IPS-18a (cell line): ENCODE measurements at regions not wholly inside any gene's neighbourhood (a gene's known extent, or its start where the extent isn't known, plus 50 kb on each side); places are given as distances from the start of the nearest gene placed in this dataset.

Experiments
- H3K27ac ChIP-seq: one replicate; pipeline ENCODE4 v1.5.1; 2013; ENCODE audit warnings: low read length
- H3K27me3 ChIP-seq: one replicate; pipeline ENCODE4 v1.6.1; 2013; ENCODE audit warnings: mild to moderate bottlenecking, low read length; ENCODE audit not compliant: control insufficient read depth, insufficient read depth
- H3K36me3 ChIP-seq: one replicate; pipeline ENCODE4 v1.6.1; 2013; ENCODE audit warnings: low read depth, low read length; ENCODE audit not compliant: control insufficient read depth
- H3K4me1 ChIP-seq: one replicate; pipeline ENCODE4 v1.6.1; 2013; ENCODE audit warnings: low read depth, low read length; ENCODE audit not compliant: control insufficient read depth
- H3K4me3 ChIP-seq: one replicate; pipeline ENCODE4 v1.5.1; 2013; ENCODE audit warnings: low read length
- H3K9ac ChIP-seq: one replicate; pipeline ENCODE4 v1.6.1; 2013; ENCODE audit warnings: mild to moderate bottlenecking, low read length, moderate library complexity
- H3K9me3 ChIP-seq: one replicate; pipeline ENCODE4 v1.6.1; 2013; ENCODE audit warnings: low read depth, low read length; ENCODE audit not compliant: control insufficient read depth

- Histone ChIP-seq H3K4me3 (no peak overlapping the region), H3K9ac (no peak overlapping the region), H3K27me3 (no peaks in the 10 kb centered on the region), H3K4me1 (no peaks in the 10 kb centered on the region), H3K36me3 (no peaks in the 10 kb centered on the region), H3K27ac (no peak overlapping the region), H3K9me3 (no peaks in the 10 kb centered on the region)
These were observed 480.0 kb upstream of the HS6ST1 start for GRCh38 chr2:128798502-128799283.

GRCh38 chr2:128799284-128799552 lies 480.6 kb upstream of the HS6ST1 start:
- Histone ChIP-seq H3K9ac (no peak overlapping the region), H3K36me3 (no peaks in the 10 kb centered on the region), H3K27ac (no peak overlapping the region), H3K9me3 (no peaks in the 10 kb centered on the region), H3K27me3 (no peaks in the 10 kb centered on the region), H3K4me1 (no peaks in the 10 kb centered on the region), H3K4me3 (no peak overlapping the region)

DNA sequence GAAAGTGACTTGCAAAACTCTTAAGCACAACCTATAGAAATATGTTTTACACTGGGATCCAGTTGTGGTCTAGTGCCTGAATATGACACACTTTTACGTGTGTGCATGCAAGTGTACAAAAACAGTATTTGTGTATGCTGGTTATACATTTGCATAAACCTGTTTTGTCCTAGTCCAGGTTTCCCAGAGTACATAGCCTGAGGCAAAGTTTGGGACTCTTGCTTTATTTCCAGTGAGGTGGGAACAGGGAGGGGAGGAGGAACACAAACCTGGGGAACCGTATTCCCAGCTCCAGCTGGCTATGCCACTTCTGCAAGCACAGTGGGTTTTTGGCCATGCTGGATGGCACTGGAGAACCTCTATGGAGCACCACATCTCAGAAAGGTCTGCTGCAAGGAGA lies 481.1 kb upstream of the HS6ST1 start:
- Histone ChIP-seq H3K4me1 (no peaks in the 10 kb centered on the region), H3K36me3 (no peaks in the 10 kb centered on the region), H3K27me3 (no peaks in the 10 kb centered on the region), H3K9me3 (no peaks in the 10 kb centered on the region), H3K9ac (no peak overlapping the region), H3K27ac (no peak overlapping the region), H3K4me3 (no peak overlapping the region)

GRCh38 chr2:128801576-128801975 lies 482.9 kb upstream of the HS6ST1 start:
- no peak overlapping the region for H3K9ac ChIP-seq
- no peaks in the 10 kb centered on the region for H3K4me1 ChIP-seq
- no peaks in the 10 kb centered on the region for H3K27me3 ChIP-seq
- no peak overlapping the region for H3K27ac ChIP-seq
- no peaks in the 10 kb centered on the region for H3K36me3 ChIP-seq
- H3K9me3 ChIP-seq = no peaks in the 10 kb centered on the region
- no peak overlapping the region for H3K4me3 ChIP-seq

GRCh38 chr2:128803222-128803621 lies 484.6 kb upstream of the HS6ST1 start:
- Histone ChIP-seq H3K36me3 (no peaks in the 10 kb centered on the region), H3K4me3 (no peak overlapping the region), H3K9me3 (peaks cover 3% of the 10 kb centered on the region), H3K9ac (no peak overlapping the region), H3K4me1 (no peaks in the 10 kb centered on the region), H3K27ac (no peak overlapping the region), H3K27me3 (no peaks in the 10 kb centered on the region)

GRCh38 chr2:128805237-128805636 lies 486.6 kb upstream of the HS6ST1 start:
- H3K27ac ChIP-seq = no peak overlapping the region
- H3K9me3 ChIP-seq = peaks cover 3% of the 10 kb centered on the region
- no peak overlapping the region for H3K4me3 ChIP-seq
- no peaks in the 10 kb centered on the region for H3K27me3 ChIP-seq
- H3K36me3 ChIP-seq = no peaks in the 10 kb centered on the region
- no peak overlapping the region for H3K9ac ChIP-seq
- H3K4me1 ChIP-seq = no peaks in the 10 kb centered on the region

GRCh38 chr2:128805918-128806317 lies 487.2 kb upstream of the HS6ST1 start:
- Histone ChIP-seq H3K9ac (no peak overlapping the region), H3K27ac (no peak overlapping the region), H3K4me3 (no peak overlapping the region), H3K27me3 (no peaks in the 10 kb centered on the region), H3K9me3 (peaks cover 3% of the 10 kb centered on the region), H3K4me1 (no peaks in the 10 kb centered on the region), H3K36me3 (no peaks in the 10 kb centered on the region)

DNA sequence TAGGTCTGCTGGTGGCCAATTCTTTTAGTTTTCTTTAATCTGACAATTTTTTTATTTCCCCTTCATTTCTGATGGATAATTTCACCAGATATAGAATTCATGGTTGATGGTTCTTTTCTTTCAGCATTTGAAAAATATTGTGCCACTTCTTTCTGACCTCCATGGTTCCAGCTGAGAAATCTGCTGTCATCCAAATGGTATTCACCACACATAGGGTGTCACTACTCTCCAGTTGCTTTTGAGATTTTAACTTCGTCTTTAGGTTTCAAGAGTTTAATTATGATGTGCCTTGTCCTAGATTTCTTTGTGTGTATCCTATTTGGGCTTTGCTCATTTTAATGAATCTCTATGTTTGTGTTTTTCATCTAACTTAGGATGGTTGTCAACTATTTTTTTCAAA lies 488.6 kb upstream of the HS6ST1 start:
- peaks cover 3% of the 10 kb centered on the region for H3K9me3 ChIP-seq
- H3K27ac ChIP-seq = no peak overlapping the region
- no peak overlapping the region for H3K9ac ChIP-seq
- no peak overlapping the region for H3K4me3 ChIP-seq
- H3K27me3 ChIP-seq = no peaks in the 10 kb centered on the region
- no peaks in the 10 kb centered on the region for H3K36me3 ChIP-seq
- H3K4me1 ChIP-seq = no peaks in the 10 kb centered on the region

DNA sequence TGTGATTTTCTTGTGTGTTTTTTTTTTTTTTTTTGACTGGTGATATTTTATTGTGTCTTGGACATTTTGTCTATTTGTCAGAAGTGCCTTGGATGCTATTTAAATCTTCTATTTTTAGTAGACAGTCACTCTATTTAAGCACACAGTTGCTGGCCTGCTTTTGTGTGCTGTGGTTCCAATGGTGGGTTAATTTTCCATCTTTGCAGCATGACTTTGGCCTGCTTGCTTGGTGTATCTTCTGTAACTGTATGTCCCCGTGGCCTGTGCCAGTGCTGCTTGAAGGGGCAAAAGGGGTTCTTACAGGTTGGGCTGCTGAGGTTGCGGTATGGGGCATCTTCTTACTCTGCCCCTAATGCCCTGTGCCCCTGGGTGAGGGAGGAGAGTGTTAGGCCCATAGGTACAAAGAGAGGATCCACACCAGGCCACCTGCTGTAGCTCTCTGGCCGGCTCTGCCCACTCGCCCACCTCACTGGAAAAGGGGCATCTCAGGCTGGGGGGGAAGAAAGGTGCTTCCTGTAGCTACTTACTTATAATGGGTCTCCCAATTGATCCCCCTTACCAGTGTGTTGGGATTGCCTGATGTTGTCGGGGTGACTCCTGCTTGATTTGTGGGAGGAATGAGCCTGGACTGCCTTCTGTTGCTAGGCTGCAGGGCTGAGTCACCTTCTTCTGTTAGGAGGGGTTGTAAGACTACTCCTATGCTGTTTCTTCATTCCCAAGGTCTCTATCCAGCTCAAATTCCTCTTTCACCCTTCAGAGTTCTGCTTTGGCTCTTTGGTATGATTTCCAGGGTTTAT lies 490.0 kb upstream of the HS6ST1 start:
- Histone ChIP-seq H3K4me1 (no peaks in the 10 kb centered on the region), H3K27me3 (no peaks in the 10 kb centered on the region), H3K27ac (no peak overlapping the region), H3K36me3 (no peaks in the 10 kb centered on the region), H3K9ac (no peak overlapping the region), H3K4me3 (no peak overlapping the region), H3K9me3 (peaks cover 3% of the 10 kb centered on the region)

DNA sequence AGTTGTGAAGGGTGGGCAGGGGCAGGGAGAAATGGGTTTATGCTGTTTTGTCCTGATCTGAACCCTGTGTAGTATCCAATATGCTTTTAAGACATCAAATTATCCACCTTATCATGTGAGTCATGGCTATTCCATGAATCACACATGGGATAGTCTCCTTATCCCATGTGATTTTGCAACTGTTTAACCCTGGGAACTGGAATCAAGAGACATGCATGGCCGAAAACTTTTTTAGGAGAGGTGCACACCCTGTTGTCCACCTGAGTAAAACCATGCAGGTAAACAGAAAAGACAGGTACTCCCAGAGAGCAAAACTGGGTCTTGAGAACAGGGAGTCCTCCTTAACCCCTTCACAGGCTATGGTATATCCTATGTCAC lies 490.6 kb upstream of the HS6ST1 start:
- no peaks in the 10 kb centered on the region for H3K27me3 ChIP-seq
- H3K27ac ChIP-seq = no peak overlapping the region
- no peaks in the 10 kb centered on the region for H3K36me3 ChIP-seq
- no peak overlapping the region for H3K4me3 ChIP-seq
- H3K9ac ChIP-seq = no peak overlapping the region
- peaks cover 3% of the 10 kb centered on the region for H3K9me3 ChIP-seq
- H3K4me1 ChIP-seq = no peaks in the 10 kb centered on the region

- Histone ChIP-seq H3K9me3 (peaks cover 3% of the 10 kb centered on the region), H3K9ac (no peak overlapping the region), H3K4me1 (no peaks in the 10 kb centered on the region), H3K27ac (no peak overlapping the region), H3K36me3 (no peaks in the 10 kb centered on the region), H3K4me3 (no peak overlapping the region), H3K27me3 (no peaks in the 10 kb centered on the region)
These were observed 491.2 kb upstream of the HS6ST1 start for GRCh38 chr2:128809880-128810279.
